Stimulated activated CD4-positive, alpha-beta T cell treated with anti-CD3 and anti-CD28 coated beads, Interleukin-4, amount 100 ng/mL, for 1 hour (primary cell): ENCODE measurements at regions not wholly inside any gene's neighbourhood (a gene's known extent, or its start where the extent isn't known, plus 50 kb on each side); places are given as distances from the start of the nearest gene placed in this dataset.
"Not testable (repeated sequence)": the region's sequence is repeated elsewhere in the genome, so short reads cannot be mapped to it uniquely, and the experiment has no call there.

Experiments
- DNase-seq: peaks from one replicate; pipeline ENCODE4 v3.0.0-alpha.2; 2020

DNA sequence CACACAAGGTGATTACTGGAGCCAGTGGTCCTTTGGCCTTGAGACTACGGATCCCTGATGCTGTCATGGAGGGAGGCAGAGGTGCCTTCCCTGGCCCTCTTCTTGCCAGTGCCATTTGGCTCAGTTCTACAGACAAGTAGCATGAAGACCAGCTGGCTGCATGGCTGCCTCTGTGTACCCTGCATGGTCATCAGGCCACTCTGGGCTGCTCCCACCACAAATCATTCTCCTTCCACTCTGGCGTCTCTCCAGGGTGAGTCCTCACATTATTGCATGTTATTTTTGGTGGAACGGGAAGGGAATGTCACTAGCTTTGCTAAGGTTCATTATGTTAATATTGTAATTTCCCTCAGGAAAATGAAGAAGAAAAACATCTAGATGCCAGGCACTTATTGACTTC, 229.8 kb downstream of the VAPA start:
- no peak for DNase-seq

DNA sequence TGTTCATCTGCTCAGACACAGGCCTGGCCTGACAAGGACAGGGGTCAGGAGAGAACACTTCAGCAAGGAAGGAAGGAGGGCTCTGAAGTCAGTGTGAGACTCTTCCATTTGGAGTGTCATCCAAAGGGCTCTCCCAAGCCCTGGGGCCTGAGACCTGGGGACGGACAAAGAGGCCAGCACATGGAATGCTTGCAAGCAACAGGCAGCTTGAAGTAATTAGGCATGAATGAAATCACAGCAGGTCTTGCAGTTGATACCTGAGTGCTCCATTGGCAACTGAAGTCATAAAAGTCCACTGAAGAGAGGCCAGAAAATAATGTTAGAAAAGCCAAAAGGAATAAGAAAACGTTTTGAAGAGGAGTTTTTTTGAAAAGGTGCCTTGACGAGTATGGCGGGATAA, 231.7 kb downstream of the VAPA start:
- DNase-seq, result no peak

DNA sequence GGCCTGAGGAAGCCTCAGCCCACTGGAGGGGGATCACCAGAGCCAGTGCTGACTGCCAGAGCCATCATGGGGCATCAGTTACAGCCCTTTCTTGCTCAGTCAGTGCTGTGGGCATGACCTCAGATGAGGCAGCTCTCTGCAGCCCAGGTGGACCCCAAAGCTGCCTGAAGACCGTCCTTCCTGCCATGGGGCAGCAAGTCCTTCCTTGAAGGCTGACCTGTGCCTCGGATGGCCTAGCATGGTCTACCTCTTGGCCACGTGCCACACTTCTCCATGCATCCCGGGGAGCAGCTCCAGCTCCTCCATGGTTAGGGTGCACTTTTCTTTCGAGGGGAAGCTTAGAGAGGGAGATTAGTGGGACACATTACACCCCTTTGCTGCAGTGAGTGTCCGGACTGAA, 233.4 kb downstream of the VAPA start:
- DNase-seq, result no peak

DNA sequence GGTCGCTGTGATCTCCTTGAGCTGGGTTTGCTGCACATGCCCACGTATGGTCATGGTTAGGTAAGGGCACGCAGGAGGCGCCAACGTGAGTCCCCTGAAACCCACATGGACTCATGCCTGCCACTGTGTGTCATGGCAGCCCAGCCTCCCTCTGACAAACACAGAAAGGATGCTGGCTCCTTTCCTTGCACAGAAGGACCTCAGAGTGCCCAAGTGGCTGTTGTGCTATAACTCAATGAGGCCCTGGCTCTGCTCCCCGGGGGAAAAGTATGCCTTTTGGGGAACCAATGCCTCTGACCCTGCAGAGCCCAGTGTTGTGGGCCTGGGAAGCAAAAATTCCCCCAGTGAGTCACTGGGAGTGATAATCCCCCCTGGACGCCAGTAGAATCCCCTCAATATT, 233.9 kb downstream of the VAPA start:
- no peak for DNase-seq

DNA sequence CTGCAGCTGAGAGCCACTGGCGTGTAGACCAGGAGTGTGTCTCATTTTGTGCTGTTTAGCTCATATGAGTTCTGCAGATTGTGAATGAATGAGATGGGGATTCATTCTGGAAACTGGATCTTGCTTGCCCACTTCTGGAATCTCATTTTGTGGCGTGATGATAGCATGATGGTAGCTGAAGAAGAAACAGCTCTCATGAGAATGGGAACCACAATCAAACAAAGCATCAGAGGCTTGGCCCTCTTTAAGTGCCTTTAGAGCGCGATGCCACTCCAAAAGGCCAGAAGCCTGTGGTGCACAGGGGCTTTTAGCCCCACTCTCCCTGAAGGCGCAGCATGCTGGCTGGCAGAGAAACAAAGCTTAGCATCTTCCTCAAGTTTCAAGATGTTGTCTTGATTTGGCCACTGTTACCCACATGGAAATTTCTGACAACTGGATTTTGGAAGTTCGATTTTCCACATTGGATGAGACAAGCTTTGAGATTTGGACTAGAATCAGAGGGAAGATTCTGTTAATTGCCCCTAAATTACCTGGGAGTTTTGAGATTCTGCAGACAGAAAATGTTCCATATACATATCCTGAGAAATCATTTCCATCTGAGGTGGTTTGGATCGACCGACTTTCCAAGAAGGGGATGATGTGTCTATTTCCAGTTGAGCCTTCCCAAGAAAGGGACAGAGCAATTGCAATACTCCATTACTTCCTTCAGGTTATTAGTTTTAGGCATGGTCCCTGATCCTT, 234.5 kb downstream of the VAPA start:
- no peak for DNase-seq

DNA sequence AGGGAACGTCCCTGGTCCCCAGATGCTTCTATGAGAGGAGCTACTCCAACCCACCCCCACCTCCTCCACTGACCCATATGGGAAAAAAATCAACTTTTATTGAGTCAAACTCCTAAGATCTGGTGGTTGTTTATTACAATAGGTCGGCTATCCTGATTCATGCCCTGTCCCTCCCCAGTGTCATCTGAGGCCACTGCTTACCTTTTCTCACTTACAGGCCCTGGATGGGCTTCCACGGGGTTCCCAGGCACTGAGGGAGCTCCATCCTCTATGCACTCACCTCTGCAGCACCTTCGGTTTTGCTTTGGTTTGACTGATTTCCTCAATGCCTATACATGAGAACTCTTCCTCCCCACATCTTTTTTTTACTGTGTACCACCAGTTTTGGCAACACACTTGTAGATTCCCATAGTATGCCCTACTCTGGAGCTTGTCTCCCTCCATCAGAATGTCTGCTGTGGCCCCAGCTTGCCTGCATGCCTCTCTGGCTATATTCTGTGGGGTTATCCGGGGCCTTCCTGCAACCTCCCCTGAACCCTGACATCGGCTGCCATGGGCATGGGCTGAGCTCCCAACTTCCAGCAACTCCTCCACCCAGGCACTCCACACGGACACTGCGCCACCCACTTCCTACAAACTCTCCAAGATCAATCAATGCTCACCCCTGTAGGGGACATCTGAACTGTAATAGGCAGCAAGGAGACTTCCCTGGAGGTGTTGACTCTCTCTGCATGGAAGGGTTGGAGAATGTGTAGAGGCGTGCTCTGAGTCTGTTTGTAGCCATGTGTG, 236.1 kb downstream of the VAPA start:
- no peak for DNase-seq

DNA sequence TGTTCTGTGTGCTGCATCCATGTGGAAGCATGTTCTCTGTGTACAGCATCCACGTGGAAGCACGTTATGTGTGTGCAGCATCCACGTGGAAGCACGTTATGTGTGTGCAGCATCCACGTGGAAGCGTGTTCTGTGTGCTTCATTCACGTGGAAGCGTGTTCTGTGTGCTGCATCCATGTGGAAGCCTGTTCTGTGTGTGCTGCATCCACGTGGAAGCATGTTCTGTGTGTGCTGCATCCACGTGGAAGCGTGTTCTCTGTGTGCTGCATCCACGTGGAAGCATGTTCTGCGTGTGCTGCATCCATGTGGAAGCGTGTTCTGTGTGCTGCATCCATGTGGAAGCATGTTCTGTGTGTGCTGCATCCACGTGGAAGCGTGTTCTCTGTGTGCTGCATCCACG, 236.8 kb downstream of the VAPA start:
- DNase-seq, result not testable (repeated sequence)

DNA sequence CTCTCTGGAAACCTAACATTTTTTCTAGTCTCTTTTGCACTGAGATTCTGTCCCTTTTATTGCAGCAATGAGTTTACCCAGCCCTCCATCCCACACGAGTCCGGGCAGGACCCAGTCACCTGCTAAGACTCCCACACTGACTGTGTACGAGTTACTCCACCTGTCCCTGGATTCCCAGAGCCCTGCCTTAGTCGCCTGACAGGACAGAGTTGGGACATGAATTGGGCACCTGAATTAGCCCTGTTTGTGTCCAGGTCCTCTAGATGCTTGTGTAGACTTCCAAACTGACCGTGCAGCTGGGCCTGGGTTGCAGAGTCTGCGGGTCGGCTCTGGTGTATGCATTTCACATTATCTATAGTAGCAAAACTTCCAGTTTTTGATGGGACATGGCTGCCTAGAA, 238.7 kb downstream of the VAPA start:
- DNase-seq, result no peak

DNA sequence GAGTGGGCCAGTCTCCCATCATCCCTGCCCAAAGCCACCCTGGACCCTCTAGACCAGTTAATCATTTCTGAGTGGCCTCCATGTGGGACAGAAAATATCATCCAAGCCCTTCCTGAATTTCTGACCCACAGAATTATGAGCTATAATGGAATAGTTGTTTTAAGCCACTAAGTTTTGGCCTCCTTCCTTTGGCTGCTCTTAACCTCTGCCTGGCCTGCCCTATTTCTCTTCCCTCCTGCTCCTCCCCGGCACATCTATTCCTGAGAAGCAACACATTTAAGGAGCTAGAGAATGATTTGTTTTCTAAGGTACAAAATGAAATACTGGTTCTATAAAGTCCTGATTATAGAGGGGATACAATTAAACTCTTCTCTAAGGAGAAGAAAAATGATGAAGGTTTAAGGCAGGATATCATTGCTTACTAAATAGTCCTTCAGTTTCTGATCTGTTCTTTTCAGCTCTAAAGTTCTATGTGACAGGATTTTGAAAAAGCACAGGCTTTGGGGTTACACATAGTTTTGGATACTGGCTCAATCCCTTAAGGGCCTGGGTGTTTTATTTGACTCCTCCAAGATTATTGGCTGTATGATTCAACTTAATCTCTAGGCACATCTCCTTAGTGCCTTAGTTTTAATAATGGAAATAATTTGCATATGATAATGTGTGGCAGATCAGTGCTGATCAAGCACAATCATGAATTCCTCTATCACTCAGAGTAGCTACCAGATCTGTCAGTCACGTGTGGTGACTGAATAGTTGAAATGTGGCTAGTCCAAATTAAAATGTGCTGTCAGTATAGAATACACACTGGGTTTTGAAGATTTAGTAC, 240.3 kb downstream of the VAPA start:
- no peak for DNase-seq

DNA sequence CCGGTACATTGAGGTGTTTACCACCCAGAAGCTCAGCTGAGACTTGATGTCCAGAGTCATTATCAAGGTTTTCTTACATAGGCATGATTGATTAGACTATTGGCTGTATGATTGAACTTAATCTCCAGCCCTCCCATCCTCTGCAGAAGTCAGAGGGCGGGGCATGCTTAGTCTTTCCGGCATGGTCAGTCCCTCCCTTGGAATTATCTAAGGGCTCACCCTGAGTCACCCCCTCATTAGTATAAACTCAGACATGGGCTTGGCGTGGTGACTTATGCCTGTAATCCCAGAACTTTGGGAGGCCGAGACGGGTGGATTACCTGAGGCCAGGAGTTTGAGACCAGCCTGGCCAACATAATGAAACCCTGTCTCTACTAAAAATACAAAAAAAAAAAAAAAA, 243.9 kb downstream of the VAPA start:
- DNase-seq, result no peak

DNA sequence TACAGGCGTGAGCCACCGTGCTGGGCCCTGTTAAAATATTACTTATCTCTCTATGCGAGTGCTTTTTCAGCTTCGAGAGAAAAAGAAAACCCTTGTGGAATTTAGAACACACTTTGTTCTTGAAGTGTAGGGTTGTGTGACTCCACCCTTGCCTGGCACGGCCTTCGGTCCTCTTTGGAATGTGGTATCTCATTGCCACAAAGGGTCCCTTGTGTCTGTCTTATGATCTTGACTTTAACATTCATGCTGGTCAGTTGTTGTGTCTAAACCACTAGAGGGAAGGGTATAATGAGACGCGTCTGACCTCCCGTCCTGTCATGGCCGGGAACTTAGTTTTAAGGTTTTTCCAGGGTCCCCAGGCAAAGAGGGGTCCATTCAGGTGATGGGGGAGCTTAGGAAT, 246.4 kb downstream of the VAPA start:
- DNase-seq, result no peak

DNA sequence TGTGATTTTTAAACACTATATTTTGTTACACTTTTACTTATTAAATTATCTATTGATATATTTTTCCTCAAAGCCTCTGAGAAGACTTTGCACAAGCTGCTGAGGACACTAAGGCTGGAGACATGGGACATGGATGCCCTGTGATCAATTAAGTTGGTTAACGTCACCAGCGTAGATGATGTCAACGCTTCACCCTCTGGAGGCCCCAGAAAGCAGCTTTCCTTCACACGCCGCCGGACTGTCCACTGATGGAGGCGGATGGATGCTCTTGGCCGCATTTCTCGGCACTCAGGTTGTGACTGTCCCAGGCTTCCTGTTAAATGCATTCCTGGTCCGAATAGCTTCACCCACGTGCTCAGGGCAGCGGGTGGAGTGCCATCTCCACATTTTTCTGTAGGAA, 247.5 kb downstream of the VAPA start:
- DNase-seq, result no peak

DNA sequence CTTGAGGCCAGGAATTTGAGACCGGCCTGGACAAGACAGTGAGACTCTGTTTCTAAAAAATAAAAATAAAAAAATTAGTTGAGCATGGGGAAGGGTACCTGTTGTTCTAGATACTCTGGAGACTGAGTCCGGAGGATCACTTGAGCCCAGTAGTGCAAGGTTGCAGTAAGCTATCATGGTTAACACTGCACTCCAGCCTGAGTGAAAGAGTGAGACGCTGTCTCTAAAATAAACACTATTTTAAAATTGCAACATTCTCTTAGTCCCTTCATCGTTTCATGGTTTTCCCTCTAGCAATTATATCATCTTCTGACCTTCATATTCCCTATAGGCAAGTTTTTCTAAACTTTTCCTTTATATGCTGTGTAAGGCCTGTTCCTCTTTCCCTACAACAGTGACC, 248.5 kb downstream of the VAPA start:
- DNase-seq, result no peak

DNA sequence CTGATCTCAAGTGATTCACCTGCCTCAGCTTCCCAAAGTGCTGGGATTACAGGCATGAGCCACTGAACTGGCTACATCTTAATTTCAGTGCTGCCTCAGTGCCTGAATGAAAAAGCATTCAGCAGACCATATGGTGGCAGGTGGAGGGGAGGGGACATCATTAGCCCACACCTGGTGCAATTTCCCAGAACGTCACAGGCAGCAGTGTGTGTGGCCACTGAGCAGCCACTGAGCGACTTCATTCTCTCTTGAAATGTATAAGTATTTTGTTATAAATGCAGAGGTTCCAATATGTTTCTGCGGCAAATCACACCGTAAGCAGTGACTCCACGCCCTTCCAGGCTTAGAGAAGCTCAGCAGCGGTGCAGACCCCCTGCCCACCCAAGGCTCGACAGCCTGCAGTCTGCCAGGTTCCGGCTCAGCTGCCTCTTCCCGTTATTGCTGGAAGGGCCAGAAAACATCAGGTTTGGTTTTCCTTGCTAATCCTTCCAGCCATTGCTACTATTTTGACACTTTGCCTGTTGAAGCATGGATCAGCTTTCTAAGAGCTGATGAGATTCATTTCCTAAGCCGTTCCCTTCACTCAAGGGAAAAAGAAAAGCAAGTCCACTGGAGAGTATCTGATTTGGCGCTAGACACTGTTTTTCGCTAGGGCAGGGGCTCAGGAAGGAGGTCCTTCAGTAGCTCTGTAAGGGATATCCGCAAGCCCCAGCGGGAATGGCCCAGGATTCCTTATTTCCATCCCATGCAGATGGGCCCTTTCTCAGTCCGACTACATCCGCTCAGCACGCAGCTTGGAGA, 250.7 kb downstream of the VAPA start:
- no peak for DNase-seq

DNA sequence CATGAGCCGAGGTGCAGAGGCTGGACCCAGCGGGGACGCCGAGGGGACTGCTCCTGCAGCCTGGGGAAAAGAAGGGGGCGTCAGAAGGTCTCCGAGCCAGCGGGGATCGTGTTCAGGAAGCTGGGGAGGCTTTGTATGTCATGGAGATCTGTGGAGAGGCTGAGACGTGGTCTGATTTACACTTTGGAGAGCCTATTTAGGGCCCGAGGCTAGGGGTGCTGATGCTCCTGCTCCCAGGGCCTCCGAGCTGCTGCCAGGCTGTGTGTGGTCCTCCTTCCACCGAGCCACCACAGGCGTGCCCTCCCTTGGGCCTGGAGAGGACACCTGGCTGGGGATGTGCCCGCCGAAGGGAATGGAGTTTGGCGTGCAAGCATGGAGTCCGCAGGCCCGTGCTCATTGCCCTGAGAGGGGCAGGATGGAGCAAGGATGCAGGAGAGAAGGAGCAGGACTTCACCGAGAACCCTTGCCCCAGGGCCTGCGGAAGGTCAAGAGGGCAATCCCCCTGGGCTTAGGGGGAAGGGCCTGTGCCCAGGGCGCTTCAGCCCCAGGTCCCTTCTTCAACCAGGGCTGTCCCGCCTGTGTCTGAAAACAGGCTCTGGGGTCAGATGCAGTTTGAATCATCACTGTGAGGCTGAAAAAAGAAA, 252.5 kb downstream of the VAPA start:
- DNase-seq, result no peak

DNA sequence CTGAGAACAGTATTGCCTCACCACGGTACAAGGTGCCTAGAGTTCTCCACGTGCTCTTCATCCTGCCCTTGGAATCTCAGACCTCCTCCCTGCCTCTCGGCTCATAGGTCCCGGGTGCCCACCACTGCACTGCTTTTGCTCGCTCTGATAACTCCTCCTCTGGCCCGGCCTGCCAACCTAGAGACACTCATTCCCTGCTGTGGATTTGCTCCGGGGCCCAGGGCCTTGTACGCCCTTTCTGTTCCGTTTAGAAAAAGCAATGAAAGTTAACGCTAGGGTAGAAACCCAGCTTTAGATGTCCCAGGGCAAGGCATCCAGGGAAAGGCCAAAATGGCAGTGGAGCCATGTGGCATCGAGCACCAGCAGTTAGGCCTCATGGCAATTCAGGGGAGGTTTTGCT, 253.9 kb downstream of the VAPA start:
- no peak for DNase-seq

DNA sequence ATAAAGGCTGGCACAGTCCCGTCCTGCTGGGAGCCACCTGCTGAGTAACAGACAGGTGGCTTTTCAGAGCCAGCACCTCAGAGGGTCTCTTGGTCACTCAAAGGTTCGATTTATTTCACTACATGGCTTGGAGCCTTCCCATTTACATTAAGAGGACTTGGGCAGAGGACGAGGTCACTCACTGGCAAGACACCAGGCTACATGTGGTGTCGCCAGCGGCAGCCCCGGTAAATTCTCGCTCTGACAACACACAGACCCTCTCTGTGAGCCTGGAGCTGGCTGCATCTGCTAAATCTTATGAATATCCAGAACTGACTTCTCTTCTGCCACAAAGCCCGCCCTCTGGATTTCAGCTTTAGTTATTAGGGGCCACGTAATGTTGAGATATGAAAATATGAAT, 254.7 kb downstream of the VAPA start:
- no peak for DNase-seq

DNA sequence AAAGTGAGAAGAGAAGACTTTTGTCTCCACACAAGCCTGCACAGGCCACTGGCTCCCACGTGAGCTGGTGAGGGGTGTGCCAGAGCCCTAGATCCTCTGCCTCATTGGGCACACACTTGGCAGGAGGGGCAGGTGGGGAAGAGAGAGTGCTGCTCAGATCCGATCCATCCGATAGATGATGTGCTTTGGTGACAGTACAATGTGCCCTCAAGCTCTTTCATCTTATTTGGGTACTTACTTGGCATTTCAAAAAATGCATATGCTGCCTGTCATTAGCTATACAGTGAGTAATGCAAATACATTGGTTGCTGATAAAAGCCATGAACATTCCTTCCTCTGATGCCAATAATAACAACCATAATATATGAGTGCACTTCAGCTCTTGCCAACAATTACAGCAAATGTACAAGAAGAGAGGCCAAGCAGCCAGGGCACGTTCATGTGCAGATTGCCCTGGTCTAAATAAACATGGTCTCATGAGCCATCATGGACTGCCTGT, 255.3 kb downstream of the VAPA start:
- no peak for DNase-seq

DNA sequence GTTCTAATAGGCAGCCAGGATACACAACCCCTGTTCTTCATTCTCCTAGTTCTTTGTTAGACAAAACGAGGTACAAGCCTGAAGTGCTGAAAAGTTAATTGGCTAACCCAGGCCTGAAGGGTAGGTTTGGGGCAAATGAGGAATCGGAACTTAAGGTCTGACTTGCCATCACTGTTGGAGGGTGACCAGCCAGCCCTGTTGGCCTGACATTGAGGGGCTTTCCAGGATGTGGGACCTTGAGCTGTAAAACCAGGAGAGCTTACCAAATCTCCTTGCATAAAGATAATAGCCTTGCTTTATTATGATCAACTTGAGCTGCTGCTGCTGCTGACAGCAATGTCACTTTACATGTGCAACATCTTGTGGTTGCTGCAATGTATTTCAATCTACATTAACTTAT, 256.0 kb downstream of the VAPA start:
- DNase-seq, result no peak

DNA sequence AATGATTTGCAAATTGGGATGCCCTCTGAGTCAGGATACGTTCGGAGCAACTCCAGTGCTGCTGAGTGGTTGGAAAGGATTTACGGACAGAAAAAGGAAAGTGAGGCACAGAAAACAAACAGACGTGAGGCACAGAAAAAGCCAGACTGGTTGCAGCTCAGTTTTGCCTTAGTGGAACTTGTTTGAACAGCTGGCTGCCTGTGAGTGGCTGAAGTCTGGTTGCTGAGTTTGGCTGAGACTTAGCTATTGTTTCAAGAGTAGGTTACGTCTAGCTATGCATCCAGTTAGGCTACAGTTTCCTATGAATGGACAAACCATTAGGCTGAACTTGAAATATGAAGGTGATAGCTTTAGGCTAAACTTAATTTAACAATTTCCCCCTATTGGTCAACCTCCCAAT, 256.6 kb downstream of the VAPA start:
- DNase-seq, result no peak

DNA sequence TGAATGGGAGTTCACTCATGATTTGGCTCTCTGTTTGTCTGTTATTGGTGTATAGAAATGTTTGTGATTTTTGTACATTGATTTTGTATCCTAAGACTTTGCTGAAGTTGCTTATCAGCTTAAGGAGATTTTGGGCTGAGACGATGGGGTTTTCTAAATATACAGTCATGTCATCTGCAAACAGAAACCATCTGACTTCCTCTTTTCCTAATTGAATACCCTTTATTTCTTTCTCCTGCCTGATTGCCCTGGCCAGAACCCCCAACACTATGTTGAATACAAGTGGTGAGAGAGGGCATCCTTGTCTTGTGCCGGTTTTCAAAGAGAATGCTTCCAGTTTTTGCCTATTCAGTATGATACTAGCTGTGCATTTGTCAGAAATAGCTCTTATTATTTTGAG, 261.5 kb downstream of the VAPA start:
- DNase-seq, result not testable (repeated sequence)

DNA sequence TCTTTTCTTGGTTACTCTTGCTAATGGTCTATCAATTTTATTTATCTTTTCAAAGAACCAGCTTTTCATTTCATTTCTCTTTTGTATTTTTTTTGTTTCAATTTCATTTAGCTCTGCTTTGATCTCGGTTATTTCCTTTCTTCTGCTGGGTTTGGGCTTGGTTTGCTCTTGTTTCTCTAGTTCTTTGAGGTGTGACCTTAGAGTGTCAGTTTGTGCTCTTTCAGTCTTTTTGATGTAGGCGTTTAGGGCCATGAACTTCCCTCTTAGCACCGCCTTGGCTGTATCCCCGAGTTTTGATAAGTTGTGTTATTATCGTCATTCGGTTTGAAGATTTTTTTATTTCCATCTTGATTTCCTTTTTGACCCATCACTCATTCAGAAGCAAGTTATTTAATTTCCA, 265.5 kb downstream of the VAPA start:
- DNase-seq, result not testable (repeated sequence)
